NCI-H1105 treated with DMSO at 0.1 percent for 48 hours (cell line): ENCODE measurements at regions not wholly inside any gene's neighbourhood (a gene's known extent, or its start where the extent isn't known, plus 50 kb on each side); places are given as distances from the start of the nearest gene placed in this dataset.

Experiments used
- DNase-seq: peaks from one replicate; lab custom pipeline; 2025; lab: John Stamatoyannopoulos, UW

GRCh38 chr9:95756986-95757385 lies 118.5 kb upstream of the ERCC6L2 start:
- no peak for DNase-seq

GRCh38 chr9:95756101-95756500 lies 119.4 kb upstream of the ERCC6L2 start:
- no peak for DNase-seq

GRCh38 chr9:95755421-95755730 lies 120.1 kb upstream of the ERCC6L2 start:
- DNase-seq, result no peak

GRCh38 chr9:95754533-95755420 lies 120.7 kb upstream of the ERCC6L2 start:
- DNase-seq, result no peak

GRCh38 chr9:95753762-95754465 lies 121.6 kb upstream of the ERCC6L2 start:
- no peak for DNase-seq

- no peak for DNase-seq
Measured at GRCh38 chr9:95752129-95752731, 123.3 kb upstream of the ERCC6L2 start.

GRCh38 chr9:95751520-95751790 lies 124.0 kb upstream of the ERCC6L2 start:
- no peak for DNase-seq

- no peak for DNase-seq
Measured at GRCh38 chr9:95750725-95751519, 124.6 kb upstream of the ERCC6L2 start.

- no peak for DNase-seq
Measured at GRCh38 chr9:95749493-95749892, 126.0 kb upstream of the ERCC6L2 start.

GRCh38 chr9:95746408-95747180 lies 128.9 kb upstream of the ERCC6L2 start:
- DNase-seq, result no peak

- no peak for DNase-seq
Measured at GRCh38 chr9:95742821-95743220, 132.7 kb upstream of the ERCC6L2 start.

GRCh38 chr9:95741631-95742030 lies 133.9 kb upstream of the ERCC6L2 start:
- no peak for DNase-seq

- DNase-seq, result no peak
Measured at GRCh38 chr9:95740217-95741004, 135.1 kb upstream of the ERCC6L2 start.

- no peak for DNase-seq
Measured at GRCh38 chr9:95738438-95738837, 137.1 kb upstream of the ERCC6L2 start.

- no peak for DNase-seq
Measured at GRCh38 chr9:95736891-95737522, 138.5 kb upstream of the ERCC6L2 start.

- no peak for DNase-seq
Measured at GRCh38 chr9:95736370-95736769, 139.1 kb upstream of the ERCC6L2 start.

- DNase-seq, result no peak
Measured at GRCh38 chr9:95735701-95736100, 139.8 kb upstream of the ERCC6L2 start.

GRCh38 chr9:95733741-95734666 lies 141.5 kb upstream of the ERCC6L2 start:
- no peak for DNase-seq
